Type B pancreatic cell (in vitro differentiated cells): ENCODE measurements at regions not wholly inside any gene's neighbourhood (a gene's known extent, or its start where the extent isn't known, plus 50 kb on each side); places are given as distances from the start of the nearest gene placed in this dataset.
"Not testable (repeated sequence)": the region's sequence is repeated elsewhere in the genome, so short reads cannot be mapped to it uniquely, and the experiment has no call there.

Experiments used
- DNase-seq: peaks from one replicate; pipeline ENCODE4 v3.0.0; 2021; ENCODE audit warnings: mixed read lengths; ENCODE audit not compliant: unreplicated experiment; ENCODE audit errors: extremely low spot score
- H3K27ac Mint-ChIP-seq: 2 replicates; pipeline ENCODE4 v1.8.0; 2021; ENCODE audit warnings: mild to moderate bottlenecking, mixed read lengths
- H3K27me3 Mint-ChIP-seq: 2 replicates; pipeline ENCODE4 v1.8.0; 2021; ENCODE audit warnings: mixed read lengths
- H3K36me3 Mint-ChIP-seq: 2 replicates; pipeline ENCODE4 v1.8.0; 2021; ENCODE audit warnings: mixed read lengths
- H3K4me1 Mint-ChIP-seq: one replicate; pipeline ENCODE4 v1.8.0; 2021; ENCODE audit warnings: mixed read lengths; ENCODE audit not compliant: unreplicated experiment
- H3K4me3 Mint-ChIP-seq: 2 replicates; pipeline ENCODE4 v1.8.0; 2021; ENCODE audit warnings: mild to moderate bottlenecking, mixed read lengths
- H3K9me3 Mint-ChIP-seq: 2 replicates; pipeline ENCODE4 v1.8.0; 2021; ENCODE audit warnings: mixed read lengths
- CTCF ChIP-seq: fragments of 200-600 bp; sonication (generic); conservative IDR thresholded peaks from 2 replicates; pipeline ENCODE4 v1.5.0; 2021; ENCODE audit warnings: antibody characterized with exemption, mild to moderate bottlenecking

DNA sequence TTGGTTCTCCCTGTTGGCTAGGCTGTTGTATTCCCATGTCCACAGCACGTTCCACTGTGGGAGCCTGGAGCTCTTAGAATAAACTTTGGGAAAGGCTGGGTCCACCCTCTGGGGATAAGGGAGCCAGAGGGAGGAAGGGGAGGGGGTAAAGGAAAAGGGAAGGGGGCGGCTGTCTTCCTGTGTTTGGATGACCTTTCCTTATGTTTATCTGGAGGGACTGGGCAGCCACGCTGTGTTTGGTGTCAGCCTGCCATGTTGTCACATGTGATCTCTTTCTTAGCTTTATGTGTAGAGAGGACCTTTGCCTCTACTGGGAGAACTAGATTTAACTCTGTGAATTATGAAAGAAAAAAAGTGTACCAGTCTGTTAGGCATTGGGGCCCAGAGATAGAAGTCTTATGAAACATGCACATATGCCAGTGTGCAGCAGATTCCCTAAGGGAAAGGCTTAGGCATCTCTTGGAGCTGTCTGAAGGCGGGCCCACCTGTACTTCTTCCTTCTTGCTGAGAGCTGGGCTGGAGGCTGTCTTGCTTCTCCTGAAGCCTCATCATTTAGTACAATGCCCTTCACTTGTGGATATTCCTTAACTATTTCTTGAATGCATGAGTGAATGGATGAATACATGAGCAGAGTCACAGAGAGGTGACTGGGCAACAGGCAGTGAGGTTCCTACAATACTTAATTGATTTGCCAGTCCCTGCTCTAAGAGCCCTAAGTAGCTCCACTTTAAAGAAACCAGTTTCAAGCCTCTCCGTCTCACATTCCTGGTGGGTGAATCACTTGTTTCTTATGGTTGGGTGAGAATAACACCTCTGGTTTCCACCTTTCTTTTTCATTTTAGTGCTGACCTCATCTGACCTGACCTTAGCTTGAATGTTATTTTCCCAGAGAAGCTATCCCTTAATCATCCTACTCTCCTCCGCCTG is 62.5 kb upstream of the ARHGAP29 start:
- H3K36me3 Mint-ChIP-seq = no peaks in the 10 kb centered on the region
- H3K27me3 Mint-ChIP-seq = no peaks in the 10 kb centered on the region
- no peak for TF ChIP-seq CTCF
- no peaks in the 10 kb centered on the region for H3K9me3 Mint-ChIP-seq
- H3K4me1 Mint-ChIP-seq = peaks cover 15% of the 10 kb centered on the region
- H3K27ac Mint-ChIP-seq = peak overlapping the region; percentile 75
- DNase-seq = no peak
- H3K4me3 Mint-ChIP-seq = peak overlapping the region; percentile 20

- no peaks in the 10 kb centered on the region for H3K9me3 Mint-ChIP-seq
- H3K36me3 Mint-ChIP-seq = no peaks in the 10 kb centered on the region
- no peak for TF ChIP-seq CTCF
- DNase-seq = no peak
- H3K27ac Mint-ChIP-seq = no peak overlapping the region
- H3K4me3 Mint-ChIP-seq = no peak overlapping the region
- peaks cover 15% of the 10 kb centered on the region for H3K4me1 Mint-ChIP-seq
- no peaks in the 10 kb centered on the region for H3K27me3 Mint-ChIP-seq
These were observed 61.5 kb upstream of the ARHGAP29 start for GRCh38 chr1:94298861-94299260.

DNA sequence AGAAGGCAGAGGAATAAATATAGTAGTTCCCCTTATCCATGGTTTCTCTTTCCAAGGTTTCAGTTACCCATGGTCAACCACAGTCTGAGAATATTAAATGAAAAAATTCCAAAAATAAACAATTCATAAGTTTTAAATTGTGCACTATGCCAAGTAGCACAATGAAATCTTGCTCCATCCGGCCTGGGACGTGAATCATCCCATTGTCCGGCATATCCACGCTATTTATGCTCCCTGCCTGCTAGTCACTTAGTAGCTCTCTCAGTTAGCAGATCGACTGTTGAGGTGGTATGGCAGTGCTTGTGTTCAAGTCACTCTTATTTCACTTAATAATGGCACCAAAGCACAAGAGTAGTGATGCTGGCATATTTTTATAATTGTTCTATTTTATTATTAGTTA is 58.6 kb upstream of the ARHGAP29 start:
- no peak for DNase-seq

DNA sequence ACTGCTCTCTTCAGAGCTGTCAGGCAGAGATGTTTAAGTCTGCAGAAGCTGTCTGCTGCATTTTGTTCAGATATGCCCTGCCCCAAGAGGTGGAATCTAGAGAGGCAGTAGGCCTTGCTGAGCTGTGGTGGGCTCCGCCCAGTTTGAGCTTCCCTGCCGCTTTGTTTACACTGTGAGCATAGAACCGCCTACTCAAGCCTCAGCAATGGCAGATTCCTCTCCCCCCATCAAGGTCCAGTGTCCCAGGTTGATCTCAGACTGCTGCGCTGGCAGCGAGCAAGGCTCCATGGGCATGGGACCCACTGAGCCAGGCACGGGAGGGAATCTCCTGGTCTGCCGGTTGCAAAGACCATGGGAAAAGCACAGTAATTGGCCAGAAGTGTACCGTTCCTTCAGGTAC is 55.6 kb upstream of the ARHGAP29 start:
- H3K27me3 Mint-ChIP-seq, H3K4me1 Mint-ChIP-seq, H3K36me3 Mint-ChIP-seq, H3K4me3 Mint-ChIP-seq, H3K9me3 Mint-ChIP-seq, H3K27ac Mint-ChIP-seq, DNase-seq: not testable (repeated sequence)

More for the DNA sequence above, 58.6 kb upstream of the ARHGAP29 start:
- no peaks in the 10 kb centered on the region for H3K9me3 Mint-ChIP-seq
- H3K27me3 Mint-ChIP-seq = no peaks in the 10 kb centered on the region
- TF ChIP-seq CTCF = no peak
- no peak overlapping the region for H3K4me3 Mint-ChIP-seq
- H3K36me3 Mint-ChIP-seq = no peaks in the 10 kb centered on the region
- no peak overlapping the region for H3K27ac Mint-ChIP-seq
- peaks cover 15% of the 10 kb centered on the region for H3K4me1 Mint-ChIP-seq

DNA sequence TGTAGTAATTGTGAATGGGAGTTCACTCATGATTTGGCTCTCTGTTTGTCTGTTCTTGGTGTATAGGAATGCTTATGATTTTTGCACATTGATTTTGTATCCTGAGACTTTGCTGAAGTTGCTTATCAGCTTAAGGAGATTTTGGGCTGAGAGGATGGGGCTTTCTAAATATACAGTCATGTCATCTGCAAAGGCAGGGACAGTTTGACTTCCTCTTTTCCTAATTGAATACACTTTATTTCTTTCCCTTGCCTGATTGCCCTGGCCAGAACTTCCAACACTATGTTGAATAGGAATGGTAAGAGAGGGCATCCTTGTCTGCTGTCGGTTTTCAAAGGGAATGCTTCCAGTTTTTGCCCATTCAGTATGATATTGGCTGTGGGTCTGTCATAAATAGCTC is 51.9 kb upstream of the ARHGAP29 start:
- H3K27ac Mint-ChIP-seq, DNase-seq, H3K4me1 Mint-ChIP-seq, H3K36me3 Mint-ChIP-seq, H3K9me3 Mint-ChIP-seq, H3K27me3 Mint-ChIP-seq, H3K4me3 Mint-ChIP-seq: not testable (repeated sequence)
